Neural progenitor cell (in vitro differentiated cells): ENCODE measurements at regions not wholly inside any gene's neighbourhood (a gene's known extent, or its start where the extent isn't known, plus 50 kb on each side); places are given as distances from the start of the nearest gene placed in this dataset.

ENCODE experiments used
- CTCF ChIP-seq: fragments of 200-600 bp; sonication (generic); IDR thresholded peaks from 2 replicates; pipeline ENCODE4 v1.5.1; 2017; ENCODE audit warnings: antibody characterized with exemption, mild to moderate bottlenecking
- EZH2 ChIP-seq: fragments of 200-600 bp; sonication (generic); IDR thresholded peaks from 2 replicates; pipeline ENCODE4 v1.6.1; 2017; ENCODE audit warnings: antibody characterized with exemption, mild to moderate bottlenecking, moderate library complexity

- TF ChIP-seq CTCF (no peak), EZH2 (no peak)
Measured at GRCh38 chrX:40866893-40867292, 131.6 kb upstream of the MED14 start.
